ENCODE measurements at regions not wholly inside any gene's neighbourhood (a gene's known extent, or its start where the extent isn't known, plus 50 kb on each side); places are given as distances from the start of the nearest gene placed in this dataset.

DNA sequence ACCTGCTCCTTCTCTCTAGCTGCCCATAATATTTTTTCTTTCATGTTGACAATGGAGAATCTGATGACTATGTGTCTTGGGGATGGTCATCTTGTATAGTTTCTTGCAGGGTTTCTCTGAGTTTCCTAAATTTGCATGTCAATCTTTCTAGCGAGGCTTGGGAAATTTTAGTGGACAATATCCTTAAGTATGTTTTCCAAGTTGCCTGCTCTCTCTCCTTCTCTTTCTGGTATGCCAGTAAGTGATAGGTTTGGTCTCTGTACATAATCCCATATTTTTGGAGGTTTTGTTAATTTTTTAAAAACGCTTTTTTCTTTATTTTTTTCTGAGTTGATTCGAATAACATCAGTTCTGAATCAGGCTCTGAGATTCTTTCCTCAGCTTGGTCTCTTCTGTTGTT, 370.9 kb upstream of the LYPLAL1 start:
- 90 to 93% (median 91%) methylated on average over 3 of the region's 3 CpGs for WGBS, 3 donors
- intact Hi-C loops (cut with DNase I), result no loop called here
- Histone ChIP-seq H3K36me3 (no peaks in the 10 kb centered on the region), H3K9me3 (no peaks in the 10 kb centered on the region), H3K27ac (no peak overlapping the region), H3K4me3 (no peak overlapping the region), H3K4me1 (ENCODE audit: insufficient read depth) (no peaks in the 10 kb centered on the region), H3K27me3 (no peaks in the 10 kb centered on the region)
- TF ChIP-seq EP300 (IDR thresholded peaks at IDR 0.05) (no peak), CTCF (IDR thresholded peaks at IDR 0.05) (no peak), POLR2A (IDR thresholded peaks at IDR 0.05) (no peak)
- no peak for DNase-seq

DNA sequence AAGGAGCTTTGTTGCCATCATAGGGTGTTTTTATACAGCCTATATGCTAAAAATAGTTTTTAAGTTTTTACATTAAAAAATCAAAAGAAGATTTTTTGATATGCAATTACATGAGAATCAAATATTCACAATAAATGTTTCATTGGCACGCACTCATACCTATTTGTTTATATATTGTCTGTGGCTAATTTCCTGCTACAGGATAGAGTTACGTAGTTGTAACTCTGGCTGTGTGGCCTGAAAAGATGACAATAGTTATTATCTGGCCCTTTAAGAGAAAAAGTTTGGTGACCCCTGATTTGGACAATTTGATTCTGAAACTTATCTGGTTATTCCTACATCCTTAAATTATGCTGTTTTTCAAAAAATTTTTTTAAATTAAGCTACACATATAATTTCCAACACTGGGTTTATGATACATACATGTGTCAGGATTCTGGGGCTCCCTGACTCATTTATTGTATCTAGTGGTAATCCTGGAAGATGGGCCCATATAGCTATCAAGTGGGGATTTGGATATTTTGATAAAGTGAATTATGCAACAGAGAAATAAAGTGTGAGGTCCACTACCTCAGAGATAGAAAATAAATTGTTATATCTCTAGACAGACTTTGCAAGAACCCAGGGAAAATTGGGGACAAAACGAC, 370.2 kb upstream of the LYPLAL1 start:
- no peak for DNase-seq
- no peak overlapping the region for H3K4me3 ChIP-seq
- no peak for TF ChIP-seq EP300 (IDR thresholded peaks at IDR 0.05)
- no peak for TF ChIP-seq POLR2A (IDR thresholded peaks at IDR 0.05)
- TF ChIP-seq CTCF (IDR thresholded peaks at IDR 0.05), result no peak
- WGBS, 3 donors, result 91 to 95% (median 92%) methylated on average over 3 of the region's 3 CpGs
- H3K36me3 ChIP-seq, result no peaks in the 10 kb centered on the region
- no peaks in the 10 kb centered on the region for H3K27me3 ChIP-seq
- no peaks in the 10 kb centered on the region for H3K9me3 ChIP-seq
- no peak overlapping the region for H3K27ac ChIP-seq
- intact Hi-C loops (cut with DNase I), result no loop called here
- no peaks in the 10 kb centered on the region for H3K4me1 ChIP-seq (ENCODE audit: insufficient read depth)

DNA sequence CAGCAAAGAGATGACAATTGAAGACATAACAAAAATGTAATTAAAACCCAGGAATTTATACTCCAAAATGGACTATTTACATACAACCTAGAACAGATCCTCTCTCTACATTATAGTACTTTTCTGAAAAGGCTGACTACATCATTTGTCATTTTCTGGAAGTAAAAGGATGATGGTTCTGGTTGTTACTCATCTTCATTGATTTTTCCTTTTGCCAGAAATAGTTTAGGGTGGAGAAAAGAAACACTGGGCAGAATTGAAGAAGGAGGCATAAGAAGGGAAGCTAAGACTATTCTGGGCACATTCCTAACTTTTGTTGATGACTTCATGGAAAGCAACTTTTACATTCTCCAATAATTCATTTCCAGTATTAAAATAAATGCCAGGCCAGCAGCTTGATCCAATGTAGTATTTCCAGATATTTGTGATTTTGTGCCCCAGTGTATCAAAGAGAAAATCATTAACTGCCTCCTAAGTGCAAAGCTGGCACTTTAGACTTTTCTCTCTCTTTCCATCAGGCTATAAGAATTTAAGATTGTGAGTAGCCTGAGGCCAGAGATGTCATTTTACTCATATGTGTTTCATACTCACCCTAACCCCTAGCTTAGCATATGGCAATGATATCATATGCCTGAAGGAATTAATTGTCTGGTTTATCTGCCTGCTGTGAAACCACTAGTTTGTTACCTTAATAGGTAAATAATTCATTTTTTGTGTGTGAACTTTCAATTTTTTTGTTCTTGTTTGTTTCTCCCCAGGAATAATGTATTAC, 369.5 kb upstream of the LYPLAL1 start:
- no peaks in the 10 kb centered on the region for H3K9me3 ChIP-seq
- no peaks in the 10 kb centered on the region for H3K27me3 ChIP-seq
- DNase-seq, result no peak
- H3K36me3 ChIP-seq, result no peaks in the 10 kb centered on the region
- intact Hi-C loops (cut with DNase I), result no loop called here
- TF ChIP-seq EP300 (IDR thresholded peaks at IDR 0.05), result no peak
- no peak for TF ChIP-seq CTCF (IDR thresholded peaks at IDR 0.05)
- TF ChIP-seq POLR2A (IDR thresholded peaks at IDR 0.05), result no peak
- H3K4me3 ChIP-seq, result no peak overlapping the region
- H3K4me1 ChIP-seq (ENCODE audit: insufficient read depth), result no peaks in the 10 kb centered on the region
- H3K27ac ChIP-seq, result no peak overlapping the region

DNA sequence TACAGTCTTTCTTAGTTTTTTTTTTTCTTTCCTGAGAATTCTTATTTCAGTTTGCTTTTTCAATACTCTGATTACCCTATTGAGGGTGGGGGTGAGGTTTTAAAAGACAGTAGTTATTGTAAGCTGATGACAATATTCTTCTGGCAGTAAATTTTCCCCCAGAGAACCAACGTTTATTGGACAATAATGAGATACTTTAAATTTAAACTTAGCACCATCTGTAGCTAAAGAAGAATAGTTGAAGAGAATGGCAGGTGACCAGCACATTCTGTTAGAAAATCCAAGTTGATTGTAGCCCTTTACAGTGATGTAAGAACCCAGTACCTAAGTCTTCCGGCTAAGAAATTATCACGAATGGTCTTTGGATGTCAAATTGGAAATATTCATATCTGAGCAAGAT, 364.6 kb upstream of the LYPLAL1 start:
- no peaks in the 10 kb centered on the region for H3K9me3 ChIP-seq
- no peaks in the 10 kb centered on the region for H3K4me1 ChIP-seq (ENCODE audit: insufficient read depth)
- TF ChIP-seq EP300 (IDR thresholded peaks at IDR 0.05) (no peak), CTCF (IDR thresholded peaks at IDR 0.05) (no peak), POLR2A (IDR thresholded peaks at IDR 0.05) (no peak)
- H3K4me3 ChIP-seq, result no peak overlapping the region
- H3K27me3 ChIP-seq, result no peaks in the 10 kb centered on the region
- 55 to 68% (median 58%) methylated on average over 3 of the region's 3 CpGs for WGBS, 3 donors
- intact Hi-C loops (cut with DNase I), result no loop called here
- no peak overlapping the region for H3K27ac ChIP-seq
- DNase-seq, result no peak
- H3K36me3 ChIP-seq, result no peaks in the 10 kb centered on the region

All from ovary (tissue), 7 donors.